CD14-positive monocyte (primary cell): ENCODE measurements at regions not wholly inside any gene's neighbourhood (a gene's known extent, or its start where the extent isn't known, plus 50 kb on each side); places are given as distances from the start of the nearest gene placed in this dataset.

Experiments
- DNase-seq, 3 donors: peaks; one replicate each; pipeline ENCODE4 v3.0.0-alpha.2; 2011 to 2022
- H2AFZ ChIP-seq: 2 replicates; pipeline ENCODE4 v1.6.0; 2012; ENCODE audit warnings: mild to moderate bottlenecking, low read depth, low read length, inconsistent platforms; ENCODE audit not compliant: insufficient read depth, poor library complexity, severe bottlenecking
- H3K27ac ChIP-seq, 2 donors: 1 replicate in 1 of 2; 2 replicates in 1 of 2; pipeline ENCODE4 v1.5.1; 2012 to 2013; ENCODE audit warnings: low read length in 2 of 2, control low read depth in 1 of 2, inconsistent platforms in 1 of 2, low read depth in 1 of 2, mild to moderate bottlenecking in 1 of 2
- H3K27me3 ChIP-seq, 2 donors: one replicate each; pipeline versions ENCODE4 v1.6.0 to v1.6.1; 2011 to 2013; ENCODE audit warnings: low read length in 2 of 2; ENCODE audit not compliant: control insufficient read depth in 2 of 2, insufficient read depth in 2 of 2
- H3K36me3 ChIP-seq, 2 donors: replicated peaks in 1 of 2; 1 replicate in 1 of 2; 2 replicates in 1 of 2; pipeline versions ENCODE4 v1.5.1 to v1.6.1; 2012 to 2013; ENCODE audit warnings: low read length in 2 of 2, control low read depth in 1 of 2, inconsistent platforms in 1 of 2, mild to moderate bottlenecking in 1 of 2; ENCODE audit not compliant: insufficient read depth in 2 of 2, control insufficient read depth in 1 of 2
- H3K4me1 ChIP-seq, 2 donors: 1 replicate in 1 of 2; 2 replicates in 1 of 2; pipeline versions ENCODE4 v1.5.1 to v1.6.1; 2012 to 2013; ENCODE audit warnings: low read length in 2 of 2, control low read depth in 1 of 2, inconsistent platforms in 1 of 2, mild to moderate bottlenecking in 1 of 2, moderate library complexity in 1 of 2; ENCODE audit not compliant: insufficient read depth in 2 of 2, control insufficient read depth in 1 of 2
- H3K4me2 ChIP-seq: replicated peaks from 2 replicates; pipeline ENCODE3; 2012; ENCODE audit warnings: low read length, moderate library complexity, mild to moderate bottlenecking; ENCODE audit not compliant: poor library complexity, severe bottlenecking; ENCODE audit errors: extremely low read depth
- H3K4me3 ChIP-seq, 3 experiments: fragments of 200-600 bp in 1 of 3; sonication (generic) in 1 of 3; replicated peaks in 1 of 3; 1 replicate in 2 of 3; 2 replicates in 1 of 3; pipeline ENCODE4 v1.5.1; 2011 to 2013; ENCODE audit warnings: low read length in 3 of 3, mild to moderate bottlenecking in 3 of 3, control low read depth in 2 of 3, low read depth in 2 of 3, inconsistent platforms in 1 of 3, moderate library complexity in 1 of 3
- H3K79me2 ChIP-seq: 2 replicates; pipeline ENCODE4 v1.6.0; 2012; ENCODE audit warnings: mild to moderate bottlenecking, control low read depth, inconsistent platforms, low read length, moderate library complexity; ENCODE audit not compliant: insufficient read depth
- H3K9ac ChIP-seq: 2 replicates; pipeline ENCODE4 v1.6.0; 2017; ENCODE audit warnings: low read length, mild to moderate bottlenecking; ENCODE audit not compliant: insufficient read depth, poor library complexity, severe bottlenecking
- H3K9me3 ChIP-seq, 2 donors: replicated peaks in 1 of 2; 1 replicate in 1 of 2; 2 replicates in 1 of 2; pipeline versions ENCODE4 v1.5.1 to v1.6.1; 2012 to 2013; ENCODE audit warnings: low read length in 2 of 2, control low read depth in 1 of 2; ENCODE audit not compliant: control insufficient read depth in 1 of 2, insufficient read depth in 1 of 2
- H4K20me1 ChIP-seq: 2 replicates; pipeline ENCODE4 v1.6.0; 2012; ENCODE audit warnings: mild to moderate bottlenecking, low read length, control low read depth, moderate library complexity; ENCODE audit not compliant: insufficient read depth
- H3K27ac Mint-ChIP-seq, 7 donors: one replicate each; pipeline ENCODE4 v1.8.0; 2020; ENCODE audit warnings: mild to moderate bottlenecking in 7 of 7, mixed read lengths in 7 of 7, moderate library complexity in 6 of 7, inconsistent platforms in 2 of 7
- H3K27me3 Mint-ChIP-seq, 3 donors: one replicate each; pipeline ENCODE4 v1.8.0; 2021 to 2022; ENCODE audit warnings: low read depth in 3 of 3, mild to moderate bottlenecking in 3 of 3, mixed read lengths in 3 of 3, moderate library complexity in 3 of 3, inconsistent platforms in 1 of 3
- H3K36me3 Mint-ChIP-seq, 2 donors: one replicate each; pipeline ENCODE4 v1.8.0; 2020; ENCODE audit warnings: mixed read lengths in 2 of 2, inconsistent platforms in 1 of 2, mild to moderate bottlenecking in 1 of 2
- H3K4me1 Mint-ChIP-seq: one replicate; pipeline ENCODE4 v1.8.0; 2020; ENCODE audit warnings: mild to moderate bottlenecking, mixed read lengths
- H3K4me3 Mint-ChIP-seq, 2 donors: one replicate each; pipeline ENCODE4 v1.8.0; 2020; ENCODE audit warnings: mild to moderate bottlenecking in 2 of 2, mixed read lengths in 2 of 2, moderate library complexity in 1 of 2
- H3K9me3 Mint-ChIP-seq, 7 donors: one replicate each; pipeline ENCODE4 v1.8.0; 2020 to 2022; ENCODE audit warnings: mixed read lengths in 7 of 7, mild to moderate bottlenecking in 6 of 7, moderate library complexity in 6 of 7, inconsistent platforms in 2 of 7
- WGBS: methylation state at CpG from one replicate; pipeline ENCODE4 v1.1.5; 2013; ENCODE audit warnings: missing lambda C conversion rate; ENCODE audit not compliant: insufficient coverage; 5-methylcytosine and 5-hydroxymethylcytosine counted together
- intact Hi-C, 2 donors: fragments of 100-400 bp; cut with micrococcal nuclease; formaldehyde crosslinking; loops; one replicate each; pipeline versions ENCODE4 v1.15.0 to v1.15.1; 2023
- TF ChIP-seq, protein P1 (sequence below): fragments of 200-600 bp; IDR thresholded peaks from one replicate; pipeline ENCODE4 v1.8.0; 2022; ENCODE audit warnings: antibody characterized with exemption, mild to moderate bottlenecking

GRCh38 chr11:134564472-134565200, 152.6 kb upstream of the B3GAT1 start:
- Mint-ChIP-seq H3K4me1 (no peaks in the 10 kb centered on the region), H3K36me3 (no peaks in the 10 kb centered on the region), H3K9me3 (peaks cover 0 to 3% (median 0%) of the 10 kb centered on the region in 7 donors), H3K27me3 (peaks cover 1 to 2% (median 2%) of the 10 kb centered on the region in 3 donors), H3K27ac (no peak overlapping the region), H3K4me3 (no peak overlapping the region)
- no peak overlapping the region for H2AFZ ChIP-seq
- DNase-seq, result no peak
- no peaks in the 10 kb centered on the region for H4K20me1 ChIP-seq
- no peak overlapping the region for H3K4me3 ChIP-seq
- no peaks in the 10 kb centered on the region for H3K36me3 ChIP-seq
- H3K9ac ChIP-seq, result no peak overlapping the region
- no peaks in the 10 kb centered on the region for H3K79me2 ChIP-seq
- H3K4me1 ChIP-seq, result no peaks in the 10 kb centered on the region
- TF ChIP-seq, protein P1, sequence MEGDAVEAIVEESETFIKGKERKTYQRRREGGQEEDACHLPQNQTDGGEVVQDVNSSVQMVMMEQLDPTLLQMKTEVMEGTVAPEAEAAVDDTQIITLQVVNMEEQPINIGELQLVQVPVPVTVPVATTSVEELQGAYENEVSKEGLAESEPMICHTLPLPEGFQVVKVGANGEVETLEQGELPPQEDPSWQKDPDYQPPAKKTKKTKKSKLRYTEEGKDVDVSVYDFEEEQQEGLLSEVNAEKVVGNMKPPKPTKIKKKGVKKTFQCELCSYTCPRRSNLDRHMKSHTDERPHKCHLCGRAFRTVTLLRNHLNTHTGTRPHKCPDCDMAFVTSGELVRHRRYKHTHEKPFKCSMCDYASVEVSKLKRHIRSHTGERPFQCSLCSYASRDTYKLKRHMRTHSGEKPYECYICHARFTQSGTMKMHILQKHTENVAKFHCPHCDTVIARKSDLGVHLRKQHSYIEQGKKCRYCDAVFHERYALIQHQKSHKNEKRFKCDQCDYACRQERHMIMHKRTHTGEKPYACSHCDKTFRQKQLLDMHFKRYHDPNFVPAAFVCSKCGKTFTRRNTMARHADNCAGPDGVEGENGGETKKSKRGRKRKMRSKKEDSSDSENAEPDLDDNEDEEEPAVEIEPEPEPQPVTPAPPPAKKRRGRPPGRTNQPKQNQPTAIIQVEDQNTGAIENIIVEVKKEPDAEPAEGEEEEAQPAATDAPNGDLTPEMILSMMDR, result no peak
- intact Hi-C loops, result no loop called here
- no peak overlapping the region for H3K27ac ChIP-seq
- 91% methylated on average over 5 of the region's 6 CpGs for WGBS
- no peaks in the 10 kb centered on the region for H3K27me3 ChIP-seq
- H3K4me2 ChIP-seq, result no peak overlapping the region
- H3K9me3 ChIP-seq, result no peaks in the 10 kb centered on the region

GRCh38 chr11:134562941-134563471, 151.0 kb upstream of the B3GAT1 start:
- Histone ChIP-seq H3K9ac (no peak overlapping the region), H2AFZ (no peak overlapping the region), H3K4me1 (no peaks in the 10 kb centered on the region), H3K4me3 (no peak overlapping the region), H4K20me1 (no peaks in the 10 kb centered on the region), H3K27ac (no peak overlapping the region), H3K79me2 (no peaks in the 10 kb centered on the region), H3K27me3 (no peaks in the 10 kb centered on the region), H3K9me3 (no peaks in the 10 kb centered on the region), H3K36me3 (no peaks in the 10 kb centered on the region), H3K4me2 (no peak overlapping the region)
- Mint-ChIP-seq H3K4me3 (no peak overlapping the region), H3K36me3 (no peaks in the 10 kb centered on the region), H3K9me3 (peaks cover 0 to 3% (median 0%) of the 10 kb centered on the region in 7 donors), H3K4me1 (no peaks in the 10 kb centered on the region), H3K27me3 (peaks cover 1 to 6% (median 2%) of the 10 kb centered on the region in 3 donors), H3K27ac (no peak overlapping the region)
- 83% methylated on average over 6 of the region's 7 CpGs for WGBS
- intact Hi-C loops, result no loop called here
- TF ChIP-seq, protein P1, result no peak
- DNase-seq, result no peak
